ENCODE measurements at regions not wholly inside any gene's neighbourhood (a gene's known extent, or its start where the extent isn't known, plus 50 kb on each side); places are given as distances from the start of the nearest gene placed in this dataset.

DNA sequence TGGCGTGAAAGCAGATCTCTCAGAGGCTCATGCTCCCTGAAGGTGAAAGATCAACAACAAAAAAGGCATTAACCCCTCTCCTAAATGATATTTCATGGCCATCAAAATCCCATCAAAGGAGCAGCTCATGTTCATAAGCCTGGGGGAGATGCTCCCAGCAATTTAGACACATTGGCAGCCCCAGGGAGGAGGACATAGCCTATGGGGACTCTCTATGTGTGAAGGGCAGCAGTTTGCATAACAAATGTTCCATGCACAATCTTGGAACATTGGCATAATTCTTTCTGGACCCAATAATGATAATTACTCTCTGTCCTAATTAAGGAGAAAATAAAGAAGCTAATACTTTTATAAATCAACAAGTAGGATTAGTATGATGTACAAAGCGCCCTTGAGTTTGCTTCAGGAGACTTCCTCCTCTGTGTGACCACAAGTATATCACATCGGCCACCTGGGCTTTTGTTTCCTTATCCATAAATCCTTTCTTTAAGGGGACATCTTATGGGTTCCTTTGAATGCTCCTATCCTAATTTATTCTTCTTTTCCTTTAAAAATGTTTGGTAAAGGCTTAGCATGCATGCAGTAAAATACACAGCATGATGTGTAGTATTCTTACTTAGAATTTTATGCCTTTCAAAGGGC, 161.9 kb upstream of the PLEKHG7 start:
- DNase-seq (ENCODE audit: insufficient read length) = no peak
- no peak for FAIRE-seq
- TF ChIP-seq POLR2A (IDR thresholded peaks at IDR 0.05; ENCODE audit: low read depth, low read length) = no peak
- no peak for TF ChIP-seq POLR2AphosphoS5 (IDR thresholded peaks at IDR 0.05; ENCODE audit: low read depth, low read length)
- no peak for TF ChIP-seq TAF1 (IDR thresholded peaks at IDR 0.05; ENCODE audit: borderline replicate concordance, low read depth, low read length)

DNA sequence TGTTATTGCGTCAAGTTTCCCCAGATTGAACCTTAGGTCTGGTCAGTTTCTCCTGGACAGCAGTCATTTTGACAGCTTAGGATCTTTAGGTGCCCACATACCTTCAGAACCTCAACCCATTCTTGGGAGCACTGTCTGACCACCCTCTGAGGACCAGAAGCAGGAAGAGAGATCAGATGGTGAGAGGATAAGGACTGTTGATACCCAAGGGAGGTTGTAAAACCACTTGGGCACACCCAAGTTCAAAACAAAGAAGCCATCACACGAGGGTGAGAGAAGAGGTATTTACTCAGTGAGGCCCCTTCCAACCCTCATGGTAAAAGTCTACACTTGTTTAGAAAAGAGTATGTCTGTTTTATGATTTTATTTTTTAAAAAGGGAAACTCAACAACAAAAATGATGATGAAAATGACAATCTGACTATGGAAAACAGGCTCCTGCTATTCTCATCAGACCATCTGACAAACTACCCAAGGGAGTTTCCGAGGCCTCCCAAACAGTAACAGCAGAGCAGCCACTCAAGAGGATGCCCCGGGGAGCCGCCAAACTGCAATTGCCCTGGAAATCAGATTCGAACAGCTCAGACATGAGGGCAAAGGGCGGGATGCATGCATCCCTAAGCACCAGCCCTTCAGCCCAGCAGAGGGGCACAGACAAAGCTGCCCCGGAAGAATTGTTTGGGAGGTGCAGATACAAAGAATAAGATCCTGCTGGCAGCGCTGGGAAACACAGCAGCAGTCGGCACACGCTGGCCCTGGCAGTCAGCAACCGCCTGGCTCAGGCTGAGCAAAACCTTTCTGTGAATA, 162.6 kb upstream of the PLEKHG7 start:
- no peak for DNase-seq (ENCODE audit: insufficient read length)
- peak; percentile 92 for FAIRE-seq
- TF ChIP-seq TAF1 (IDR thresholded peaks at IDR 0.05; ENCODE audit: borderline replicate concordance, low read depth, low read length) (no peak), POLR2A (IDR thresholded peaks at IDR 0.05; ENCODE audit: low read depth, low read length) (peak; percentile 21; the same call in 1 of the 2 replicates), POLR2AphosphoS5 (IDR thresholded peaks at IDR 0.05; ENCODE audit: low read depth, low read length) (no peak; the same call in 1 of the 2 replicates)

DNA sequence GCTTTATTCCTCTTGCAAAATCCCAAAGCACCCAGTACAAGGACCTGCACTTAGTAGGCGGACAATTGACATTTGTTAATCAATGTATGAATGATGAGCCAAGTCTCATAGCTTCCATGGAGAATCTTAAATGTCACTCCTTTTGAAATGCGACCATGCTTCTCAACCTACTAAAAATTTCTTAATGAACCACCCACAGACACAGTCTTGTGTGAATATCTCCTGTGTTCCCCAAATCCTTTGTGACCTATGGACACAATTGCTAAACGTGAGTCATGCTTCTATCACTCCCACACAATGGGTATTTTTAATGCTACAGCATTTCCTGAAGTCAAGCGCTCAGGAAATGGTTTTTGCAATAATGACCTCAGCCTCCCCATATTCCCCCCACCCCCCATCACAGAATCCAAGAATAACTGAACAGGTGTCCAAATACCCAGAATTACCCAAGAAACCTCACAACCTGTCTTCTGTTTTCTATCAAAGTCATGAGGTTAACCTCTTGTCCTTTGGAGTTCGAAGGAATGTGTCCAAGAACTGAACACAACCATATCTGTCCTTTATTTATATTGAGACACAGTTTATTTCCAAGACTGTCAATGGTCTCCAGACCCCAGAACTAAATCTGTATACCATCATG, 163.6 kb upstream of the PLEKHG7 start:
- DNase-seq (ENCODE audit: insufficient read length) (no peak), FAIRE-seq (peak; percentile 91)
- peak; percentile 36; the same call in 1 of the 2 replicates for TF ChIP-seq POLR2AphosphoS5 (IDR thresholded peaks at IDR 0.05; ENCODE audit: low read depth, low read length)
- no peak for TF ChIP-seq POLR2A (IDR thresholded peaks at IDR 0.05; ENCODE audit: low read depth, low read length)

DNA sequence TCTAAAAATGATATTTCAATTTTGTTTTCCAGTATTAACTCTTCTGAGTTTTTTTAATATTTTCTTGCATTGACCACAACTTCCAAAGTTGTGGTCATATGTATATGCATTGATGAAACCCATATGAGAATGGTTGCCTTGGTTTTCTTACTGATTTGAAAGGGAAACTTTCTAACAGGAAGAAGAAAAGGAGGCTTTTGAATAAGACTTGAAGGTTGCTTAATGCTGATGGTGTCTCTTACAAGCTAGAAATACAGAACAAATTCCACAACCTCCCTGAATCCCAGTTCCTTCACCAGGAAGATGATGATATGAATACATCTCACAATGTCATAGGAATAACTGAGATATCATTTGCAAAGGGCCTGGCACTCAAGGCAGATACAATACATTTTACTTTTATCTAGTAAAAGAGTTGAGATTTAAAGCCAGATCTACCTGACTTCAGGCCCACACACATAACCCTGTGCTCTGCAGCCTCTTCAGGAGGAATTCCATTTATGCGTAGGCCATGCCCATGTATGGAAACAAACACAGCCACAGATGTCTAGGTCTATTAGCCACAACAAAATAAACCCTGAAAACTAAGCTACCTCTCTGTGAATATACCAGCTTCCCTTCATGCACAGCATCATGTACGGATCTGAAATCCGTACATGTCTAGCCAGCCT, 165.4 kb upstream of the PLEKHG7 start:
- no peak for TF ChIP-seq POLR2A (IDR thresholded peaks at IDR 0.05; ENCODE audit: low read depth, low read length)
- TF ChIP-seq POLR2AphosphoS5 (IDR thresholded peaks at IDR 0.05; ENCODE audit: low read depth, low read length) = no peak
- TF ChIP-seq TAF1 (IDR thresholded peaks at IDR 0.05; ENCODE audit: borderline replicate concordance, low read depth, low read length) = no peak
- DNase-seq (ENCODE audit: insufficient read length) = no peak
- peak; percentile 67 for FAIRE-seq

DNA sequence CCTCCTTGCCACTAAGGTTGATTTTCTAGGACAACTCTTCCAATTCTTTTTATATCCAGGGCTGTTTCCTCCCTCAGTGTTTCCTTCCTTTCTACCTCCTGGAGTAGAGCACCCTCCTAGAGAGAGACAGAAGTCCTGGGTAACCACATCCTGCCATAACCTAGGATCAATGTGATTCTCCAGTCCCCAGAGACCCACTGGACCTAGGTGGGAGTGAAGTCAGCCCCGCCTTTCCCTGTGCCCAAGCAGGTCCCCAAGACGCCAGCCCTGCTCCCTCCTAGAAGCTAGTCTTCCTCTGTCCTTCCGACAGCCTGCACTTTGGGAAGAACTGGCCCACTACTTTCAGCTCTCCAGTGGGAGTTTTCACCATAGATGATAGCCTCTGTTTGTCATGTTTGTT, 166.8 kb upstream of the PLEKHG7 start:
- FAIRE-seq = peak; percentile 56
- no peak for TF ChIP-seq TAF1 (IDR thresholded peaks at IDR 0.05; ENCODE audit: borderline replicate concordance, low read depth, low read length)
- no peak for TF ChIP-seq POLR2A (IDR thresholded peaks at IDR 0.05; ENCODE audit: low read depth, low read length)
- no peak for TF ChIP-seq POLR2AphosphoS5 (IDR thresholded peaks at IDR 0.05; ENCODE audit: low read depth, low read length)
- no peak for DNase-seq (ENCODE audit: insufficient read length)

DNA sequence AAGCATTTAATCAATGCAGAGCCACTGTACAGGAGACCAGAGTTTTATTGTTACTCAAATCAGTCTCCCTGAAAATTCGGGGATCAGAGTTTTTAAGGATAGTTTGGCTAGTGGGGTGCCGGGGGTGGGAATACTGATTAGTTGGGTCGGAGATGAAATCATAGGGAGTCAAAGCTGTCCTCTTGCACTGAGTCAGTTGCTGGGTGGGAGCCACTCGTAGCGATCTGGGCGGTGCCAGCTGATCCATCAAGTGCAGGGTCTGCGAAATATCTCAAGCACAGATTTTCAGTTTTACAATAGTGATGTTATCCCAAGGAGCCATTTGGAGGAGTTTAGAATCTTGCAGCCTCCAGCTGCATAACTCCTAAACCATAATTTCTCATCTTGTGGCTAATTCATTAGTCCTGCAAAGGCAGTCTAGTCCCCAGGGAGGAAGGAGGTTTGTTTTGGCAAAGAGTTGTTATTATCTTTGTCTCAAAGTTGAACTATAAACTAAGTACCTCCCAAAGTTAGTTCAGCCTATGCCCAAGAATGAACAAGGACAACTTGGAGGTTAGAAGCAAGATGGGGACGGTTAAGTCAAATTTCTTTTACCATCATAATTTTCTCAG, 169.4 kb upstream of the PLEKHG7 start:
- DNase-seq (ENCODE audit: insufficient read length) = no peak
- FAIRE-seq = no peak
- no peak for TF ChIP-seq POLR2AphosphoS5 (IDR thresholded peaks at IDR 0.05; ENCODE audit: low read depth, low read length)
- TF ChIP-seq POLR2A (IDR thresholded peaks at IDR 0.05; ENCODE audit: low read depth, low read length) = no peak
- no peak for TF ChIP-seq TAF1 (IDR thresholded peaks at IDR 0.05; ENCODE audit: borderline replicate concordance, low read depth, low read length)

DNA sequence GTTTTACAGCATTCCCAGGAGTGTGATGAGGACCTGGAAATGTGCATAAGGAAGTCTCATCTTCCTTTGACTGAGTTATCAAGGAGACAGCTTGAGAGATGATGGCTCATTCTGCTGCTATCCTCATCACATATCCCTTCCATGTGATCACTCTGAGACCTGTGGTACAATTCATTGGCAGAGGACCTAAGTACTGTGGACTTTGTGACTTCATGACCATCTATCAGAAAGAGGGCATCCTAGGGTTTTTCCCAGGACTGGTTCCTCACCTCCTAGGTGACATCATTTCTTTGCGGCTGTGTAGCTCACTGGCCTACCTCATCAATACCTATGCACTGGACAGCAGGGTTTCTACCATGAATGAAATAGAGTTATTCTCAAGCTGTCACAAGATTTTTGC, 172.1 kb upstream of the PLEKHG7 start:
- DNase-seq (ENCODE audit: insufficient read length) (no peak), FAIRE-seq (peak; percentile 50)
- TF ChIP-seq POLR2AphosphoS5 (IDR thresholded peaks at IDR 0.05; ENCODE audit: low read depth, low read length) (no peak), TAF1 (IDR thresholded peaks at IDR 0.05; ENCODE audit: borderline replicate concordance, low read depth, low read length) (no peak), POLR2A (IDR thresholded peaks at IDR 0.05; ENCODE audit: low read depth, low read length) (no peak)

DNA sequence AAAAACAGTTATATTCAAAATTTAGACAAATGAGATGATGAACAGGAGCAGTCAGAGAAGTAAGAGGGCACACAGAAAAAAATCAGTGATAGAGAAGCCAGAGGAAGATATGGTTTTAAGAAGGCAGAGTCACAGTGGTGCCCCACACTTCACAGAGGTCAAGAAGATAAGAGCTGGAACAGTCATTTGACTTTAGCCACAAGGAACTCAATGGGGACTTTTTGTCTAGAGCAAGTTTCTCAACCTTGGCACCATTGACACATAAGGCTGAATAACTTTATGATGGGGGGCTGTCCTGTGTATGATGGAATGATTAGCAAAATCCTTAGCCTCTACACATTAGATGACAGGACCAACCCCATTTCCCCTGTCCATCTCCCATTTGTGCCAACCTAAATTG, 172.8 kb upstream of the PLEKHG7 start:
- DNase-seq (ENCODE audit: insufficient read length) = no peak
- TF ChIP-seq POLR2A (IDR thresholded peaks at IDR 0.05; ENCODE audit: low read depth, low read length) = no peak
- TF ChIP-seq POLR2AphosphoS5 (IDR thresholded peaks at IDR 0.05; ENCODE audit: low read depth, low read length) = no peak
- TF ChIP-seq TAF1 (IDR thresholded peaks at IDR 0.05; ENCODE audit: borderline replicate concordance, low read depth, low read length) = no peak
- peak; percentile 71 for FAIRE-seq

DNA sequence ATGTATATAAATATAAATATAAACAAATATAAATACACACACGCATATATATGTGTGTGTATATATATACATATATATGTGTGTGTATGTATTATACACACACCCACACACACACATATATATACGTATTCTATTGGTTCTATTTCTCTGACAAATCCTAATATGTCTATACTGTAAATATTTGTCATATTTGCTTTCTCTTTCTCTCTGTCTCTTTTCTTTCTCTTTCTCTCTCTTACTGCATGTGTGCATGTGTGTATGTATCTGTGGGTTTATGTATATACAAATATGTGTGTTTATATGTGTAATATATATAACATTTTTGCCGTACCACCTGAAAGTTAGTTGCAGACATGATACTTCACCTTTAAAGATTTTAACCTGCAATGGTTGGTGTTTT, 174.2 kb upstream of the PLEKHG7 start:
- DNase-seq (ENCODE audit: insufficient read length) = no peak
- FAIRE-seq = no peak
- TF ChIP-seq POLR2AphosphoS5 (IDR thresholded peaks at IDR 0.05; ENCODE audit: low read depth, low read length) = no peak
- no peak for TF ChIP-seq TAF1 (IDR thresholded peaks at IDR 0.05; ENCODE audit: borderline replicate concordance, low read depth, low read length)
- TF ChIP-seq POLR2A (IDR thresholded peaks at IDR 0.05; ENCODE audit: low read depth, low read length) = no peak

DNA sequence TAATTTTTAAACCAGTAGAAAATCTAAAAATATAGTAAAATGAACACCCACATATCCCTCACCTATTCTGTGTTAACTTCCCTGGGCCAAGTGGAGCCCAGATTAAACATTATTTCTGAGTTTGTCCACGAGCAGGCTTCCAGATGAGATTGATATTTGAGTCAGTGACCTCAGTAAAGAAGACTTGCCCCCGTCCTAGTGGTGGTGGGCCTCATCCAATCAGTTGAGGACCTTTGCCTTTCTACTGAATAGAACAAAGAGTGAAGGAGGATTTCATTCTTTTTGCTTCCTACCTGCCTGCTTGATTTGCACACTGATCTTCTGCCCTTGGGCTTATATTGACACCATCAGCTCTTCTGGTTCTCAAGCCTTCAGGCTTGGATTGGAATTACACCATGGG, 174.7 kb upstream of the PLEKHG7 start:
- TF ChIP-seq POLR2A (IDR thresholded peaks at IDR 0.05; ENCODE audit: low read depth, low read length) (no peak), TAF1 (IDR thresholded peaks at IDR 0.05; ENCODE audit: borderline replicate concordance, low read depth, low read length) (no peak), POLR2AphosphoS5 (IDR thresholded peaks at IDR 0.05; ENCODE audit: low read depth, low read length) (no peak)
- DNase-seq (ENCODE audit: insufficient read length) (no peak), FAIRE-seq (no peak)

DNA sequence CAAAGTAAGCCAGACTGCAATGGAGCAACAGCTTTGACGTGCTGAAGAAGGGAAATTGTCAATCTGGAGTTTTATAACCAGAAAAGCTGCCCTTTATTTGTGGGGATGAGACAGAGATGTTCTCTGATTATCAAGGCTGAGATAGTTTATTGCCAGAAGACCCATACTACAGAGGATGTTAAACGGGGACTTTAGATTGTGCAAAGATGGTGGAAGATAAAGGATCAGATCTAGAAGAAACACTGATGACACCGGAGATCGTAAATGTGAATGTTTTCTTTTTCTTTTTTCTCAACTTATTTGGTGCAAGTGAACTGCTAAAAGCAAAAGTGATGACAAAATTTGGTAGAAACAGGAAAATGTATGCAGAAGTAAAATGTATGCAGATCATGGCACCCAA, 178.3 kb upstream of the PLEKHG7 start:
- FAIRE-seq (peak; percentile 71), DNase-seq (ENCODE audit: insufficient read length) (no peak)
- TF ChIP-seq TAF1 (IDR thresholded peaks at IDR 0.05; ENCODE audit: borderline replicate concordance, low read depth, low read length) = no peak
- TF ChIP-seq POLR2AphosphoS5 (IDR thresholded peaks at IDR 0.05; ENCODE audit: low read depth, low read length) = no peak
- TF ChIP-seq POLR2A (IDR thresholded peaks at IDR 0.05; ENCODE audit: low read depth, low read length) = no peak
